ENCODE measurements at regions not wholly inside any gene's neighbourhood (a gene's known extent, or its start where the extent isn't known, plus 50 kb on each side); places are given as distances from the start of the nearest gene placed in this dataset.

- TF ChIP-seq, protein P1, sequence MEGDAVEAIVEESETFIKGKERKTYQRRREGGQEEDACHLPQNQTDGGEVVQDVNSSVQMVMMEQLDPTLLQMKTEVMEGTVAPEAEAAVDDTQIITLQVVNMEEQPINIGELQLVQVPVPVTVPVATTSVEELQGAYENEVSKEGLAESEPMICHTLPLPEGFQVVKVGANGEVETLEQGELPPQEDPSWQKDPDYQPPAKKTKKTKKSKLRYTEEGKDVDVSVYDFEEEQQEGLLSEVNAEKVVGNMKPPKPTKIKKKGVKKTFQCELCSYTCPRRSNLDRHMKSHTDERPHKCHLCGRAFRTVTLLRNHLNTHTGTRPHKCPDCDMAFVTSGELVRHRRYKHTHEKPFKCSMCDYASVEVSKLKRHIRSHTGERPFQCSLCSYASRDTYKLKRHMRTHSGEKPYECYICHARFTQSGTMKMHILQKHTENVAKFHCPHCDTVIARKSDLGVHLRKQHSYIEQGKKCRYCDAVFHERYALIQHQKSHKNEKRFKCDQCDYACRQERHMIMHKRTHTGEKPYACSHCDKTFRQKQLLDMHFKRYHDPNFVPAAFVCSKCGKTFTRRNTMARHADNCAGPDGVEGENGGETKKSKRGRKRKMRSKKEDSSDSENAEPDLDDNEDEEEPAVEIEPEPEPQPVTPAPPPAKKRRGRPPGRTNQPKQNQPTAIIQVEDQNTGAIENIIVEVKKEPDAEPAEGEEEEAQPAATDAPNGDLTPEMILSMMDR (IDR thresholded peaks at IDR 0.05), result no peak
- TF ChIP-seq POLR2A (IDR thresholded peaks at IDR 0.05) (no peak), EP300 (IDR thresholded peaks at IDR 0.05) (no peak)
Observed at GRCh38 chr4:170794525-170794924, 704.8 kb upstream of the AADAT start.

All from gastroesophageal sphincter (tissue), 3 donors.